GM12878 (cell line): ENCODE measurements at regions not wholly inside any gene's neighbourhood (a gene's known extent, or its start where the extent isn't known, plus 50 kb on each side); places are given as distances from the start of the nearest gene placed in this dataset.

Source experiments
- ATAC-seq: fragments of 200-7000 bp; cut with Tn5 transposase; 3 replicates; pipeline ENCODE4 v1.9.1; 2020; ENCODE audit warnings: mild to moderate bottlenecking, moderate library complexity
- BruUV-seq: library from RNA; stranded (reverse); fragments of 400-500 nt; replicated peaks from 2 replicates; lab custom pipeline; 2021; lab: Mats Ljungman, UMichigan
- CTCF ChIA-PET: fragments of 300-600 bp; sonication (Branson Sonifier 250); formaldehyde crosslinking; extraction: SDS; loops from one replicate; lab custom pipeline; 2021; ENCODE audit warnings: inconsistent platforms; lab: Yijun Ruan, JAX
- POLR2A ChIA-PET: fragments of 350-600 bp; formaldehyde crosslinking; extraction: SDS; loops from one replicate; lab custom pipeline; 2021; ENCODE audit warnings: inconsistent platforms; lab: Charles Lee
- RAD21 ChIA-PET: fragments of 300-600 bp; sonication (Branson Sonifier 250); formaldehyde crosslinking; loops from one replicate; lab custom pipeline; 2023; ENCODE audit warnings: antibody characterized with exemption; ENCODE audit not compliant: unreplicated experiment; lab: Charles Lee
- SMC1A ChIA-PET: fragments of 300-600 bp; sonication (Branson Sonifier 250); formaldehyde crosslinking; loops from one replicate; lab custom pipeline; 2023; ENCODE audit not compliant: unreplicated experiment, uncharacterized antibody; lab: Charles Lee
- DNase-seq: peaks from one replicate; pipeline ENCODE4 v3.0.0-alpha.2; 2011; ENCODE audit warnings: low read depth, low spot score
- FAIRE-seq: peaks from 3 replicates; lab custom pipeline; 2011; peaks lifted over from hg19 to GRCh38; lab: Jason Lieb, UNC
- H2AFZ ChIP-seq: 2 replicates; pipeline ENCODE4 v1.6.0; 2011; ENCODE audit warnings: low read depth, low read length, control low read depth; ENCODE audit not compliant: control insufficient read depth
- H3K27ac ChIP-seq: 2 replicates; pipeline ENCODE4 v1.5.1; 2011; ENCODE audit warnings: control low read depth; ENCODE audit not compliant: control insufficient read depth, insufficient read depth
- H3K27me3 ChIP-seq, 2 experiments: replicated peaks in 1 of 2; 2 replicates each; pipeline versions ENCODE4 v1.6.0 to v1.6.1; 2011; ENCODE audit warnings: low read length in 1 of 2; ENCODE audit not compliant: control insufficient read depth in 2 of 2, insufficient read depth in 2 of 2
- H3K36me3 ChIP-seq, 2 experiments: 2 replicates each; pipeline ENCODE4 v1.5.1; 2011; ENCODE audit warnings: low read length in 1 of 2; ENCODE audit not compliant: control insufficient read depth in 2 of 2, insufficient read depth in 2 of 2
- H3K4me1 ChIP-seq: 2 replicates; pipeline ENCODE4 v1.6.1; 2011; ENCODE audit warnings: mild to moderate bottlenecking, low read length, moderate library complexity, mixed read lengths; ENCODE audit not compliant: control insufficient read depth, insufficient read depth
- H3K4me2 ChIP-seq: 2 replicates; pipeline ENCODE4 v1.6.0; 2011; ENCODE audit warnings: control low read depth; ENCODE audit not compliant: control insufficient read depth, insufficient read depth
- H3K4me3 ChIP-seq: fragments of 200-600 bp; sonication (generic); 2 replicates; pipeline ENCODE4 v1.5.1; 2016
- H3K79me2 ChIP-seq: 2 replicates; pipeline ENCODE4 v1.6.0; 2011; ENCODE audit warnings: low read length; ENCODE audit not compliant: control insufficient read depth, insufficient read depth
- H3K9ac ChIP-seq: 2 replicates; pipeline ENCODE4 v1.8.0; 2011; ENCODE audit warnings: low read length, control low read depth, mixed read lengths; ENCODE audit not compliant: control insufficient read depth, insufficient read depth
- H3K9me3 ChIP-seq: replicated peaks from 3 replicates; pipeline ENCODE4 v1.5.1; 2011; ENCODE audit warnings: mild to moderate bottlenecking, low read length; ENCODE audit not compliant: control insufficient read depth, insufficient read depth
- H4K20me1 ChIP-seq: 2 replicates; pipeline ENCODE4 v1.6.0; 2011; ENCODE audit not compliant: control insufficient read depth, insufficient read depth
- RFX5 ChIP-seq: IDR thresholded peaks from 2 replicates; pipeline ENCODE4 v1.6.1; 2011; ENCODE audit warnings: low read depth, low read length, improper control_type of control experiment
- STAT1 ChIP-seq: fragments of 450-650 bp; conservative IDR thresholded peaks from 2 replicates; pipeline ENCODE4 v1.6.1; 2014; ENCODE audit warnings: antibody characterized with exemption, mild to moderate bottlenecking
- WGBS: methylation state at CpG from one replicate; pipeline ENCODE4 v1.1.6; 2016; ENCODE audit warnings: low lambda C conversion rate; ENCODE audit not compliant: insufficient replicate concordance, insufficient coverage; ENCODE audit errors: missing lambda C conversion rate; 5-methylcytosine and 5-hydroxymethylcytosine counted together
- in situ Hi-C: fragments of 300-500 bp; cut with MboI; formaldehyde crosslinking; loops from 9 replicates; pipeline ENCODE4 v1.14.3; 2018; ENCODE audit warnings: mixed read lengths
- intact Hi-C: fragments of 100-400 bp; cut with micrococcal nuclease; formaldehyde crosslinking; loops from one replicate; pipeline ENCODE4 v1.14.2; 2022; ENCODE audit not compliant: unreplicated experiment
- TF ChIP-seq, protein P1 (sequence below): IDR thresholded peaks from 2 replicates; pipeline ENCODE4 v1.6.1; 2011; ENCODE audit warnings: mild to moderate bottlenecking, low read depth, low read length, moderate library complexity; ENCODE audit not compliant: insufficient replicate concordance

DNA sequence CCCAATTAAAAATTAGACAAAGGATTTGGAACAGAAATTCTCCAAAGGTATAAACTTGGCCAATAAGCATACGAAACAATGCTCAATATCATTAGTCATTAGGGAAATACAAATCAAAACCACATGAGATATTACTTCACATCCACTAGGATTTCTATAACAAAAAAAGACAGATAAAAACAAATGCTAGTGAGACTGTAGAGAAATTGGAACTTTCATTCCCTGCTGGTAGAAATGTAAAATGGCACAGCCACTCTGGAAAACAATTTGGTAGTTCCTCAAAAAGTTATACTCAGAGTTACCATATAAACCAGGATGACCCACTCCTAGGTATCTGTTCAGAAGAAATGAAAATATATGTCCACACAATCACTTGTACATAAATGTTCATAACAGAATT is 71.6 kb downstream of the RPL27A start:
- no peak overlapping the region for H2AFZ ChIP-seq
- no peak for FAIRE-seq
- no TSS peak for BruUV-seq
- H3K27me3 ChIP-seq = no peaks in the 10 kb centered on the region; a peak in 1 of 4 replicates
- TF ChIP-seq STAT1 = no peak
- H3K9me3 ChIP-seq = no peaks in the 10 kb centered on the region; the same call in 2 of the 3 replicates
- H3K4me3 ChIP-seq = no peak overlapping the region
- no peak overlapping the region for H3K4me2 ChIP-seq
- intact Hi-C loops = no loop called here
- H3K9ac ChIP-seq = no peak overlapping the region
- no peak for DNase-seq
- RAD21 ChIA-PET = no interaction called here
- H3K27ac ChIP-seq = no peak overlapping the region
- WGBS = 76% methylated on average over 1 of the region's 1 CpG
- ATAC-seq = no peak
- H3K4me1 ChIP-seq = no peaks in the 10 kb centered on the region
- POLR2A ChIA-PET = no interaction called here
- SMC1A ChIA-PET = no interaction called here
- H3K79me2 ChIP-seq = no peaks in the 10 kb centered on the region
- H4K20me1 ChIP-seq = no peaks in the 10 kb centered on the region
- CTCF ChIA-PET = interaction anchor here (1.4 kb wide), 1 partner anchor 205 kb away, joined by 3 read pairs; no protein-coding TSS in a partner anchor
- in situ Hi-C loops = no loop called here
- no peaks in the 10 kb centered on the region for H3K36me3 ChIP-seq

DNA sequence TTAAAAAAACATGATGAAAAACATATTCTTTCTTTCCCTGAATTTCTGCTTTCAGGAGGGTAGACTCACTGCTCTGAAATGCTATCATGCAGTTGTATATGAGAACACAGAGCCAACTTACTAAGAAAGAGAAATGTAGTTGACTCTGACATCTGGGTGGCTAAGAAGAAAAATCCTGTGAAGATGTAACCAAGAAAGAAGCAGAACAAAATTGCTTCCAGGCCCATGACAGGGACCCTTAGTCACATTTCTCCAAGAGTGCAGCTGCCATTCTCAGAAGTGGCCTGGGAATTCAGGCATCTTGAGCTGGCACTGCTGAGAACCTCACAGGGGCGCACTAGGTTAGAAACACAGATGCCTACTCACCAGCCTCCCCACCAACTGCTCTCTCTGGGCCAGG is 73.6 kb downstream of the RPL27A start:
- intact Hi-C loops = no loop called here
- Histone ChIP-seq H4K20me1 (no peaks in the 10 kb centered on the region), H3K4me2 (no peak overlapping the region), H3K79me2 (no peaks in the 10 kb centered on the region), H3K9me3 (no peaks in the 10 kb centered on the region), H3K27ac (no peak overlapping the region), H3K27me3 (no peaks in the 10 kb centered on the region; a peak in 1 of 4 replicates), H3K9ac (no peak overlapping the region), H2AFZ (no peak overlapping the region), H3K36me3 (no peaks in the 10 kb centered on the region), H3K4me1 (no peaks in the 10 kb centered on the region)
- CTCF ChIA-PET = interaction anchor here (1.5 kb wide), 1 partner anchor 15 kb away, joined by 3 read pairs; no protein-coding TSS in a partner anchor
- SMC1A ChIA-PET = interaction anchor here (1.4 kb wide), 1 partner anchor 24 kb away, joined by 4 read pairs; no protein-coding TSS in a partner anchor
- POLR2A ChIA-PET = no interaction called here
- BruUV-seq = no TSS peak
- FAIRE-seq (no peak), ATAC-seq (no peak), DNase-seq (no peak)
- WGBS = 83% methylated on average over 1 of the region's 1 CpG
- in situ Hi-C loops = no loop called here
- no peak for TF ChIP-seq RFX5
- TF ChIP-seq, protein P1, sequence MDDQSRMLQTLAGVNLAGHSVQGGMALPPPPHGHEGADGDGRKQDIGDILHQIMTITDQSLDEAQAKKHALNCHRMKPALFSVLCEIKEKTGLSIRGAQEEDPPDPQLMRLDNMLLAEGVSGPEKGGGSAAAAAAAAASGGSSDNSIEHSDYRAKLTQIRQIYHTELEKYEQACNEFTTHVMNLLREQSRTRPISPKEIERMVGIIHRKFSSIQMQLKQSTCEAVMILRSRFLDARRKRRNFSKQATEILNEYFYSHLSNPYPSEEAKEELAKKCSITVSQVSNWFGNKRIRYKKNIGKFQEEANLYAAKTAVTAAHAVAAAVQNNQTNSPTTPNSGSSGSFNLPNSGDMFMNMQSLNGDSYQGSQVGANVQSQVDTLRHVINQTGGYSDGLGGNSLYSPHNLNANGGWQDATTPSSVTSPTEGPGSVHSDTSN = no peak
- TF ChIP-seq, all 136 proteins: peak for 0
- RAD21 ChIA-PET = no interaction called here
- H3K4me3 ChIP-seq = no peak overlapping the region
